GM18526 (cell line): ENCODE measurements at regions not wholly inside any gene's neighbourhood (a gene's known extent, or its start where the extent isn't known, plus 50 kb on each side); places are given as distances from the start of the nearest gene placed in this dataset.

ENCODE experiments used
- POLR2A ChIP-seq: IDR thresholded peaks from 3 replicates; pipeline ENCODE4 v1.6.1; 2011; ENCODE audit not compliant: insufficient read length; ENCODE audit errors: extremely low read depth

DNA sequence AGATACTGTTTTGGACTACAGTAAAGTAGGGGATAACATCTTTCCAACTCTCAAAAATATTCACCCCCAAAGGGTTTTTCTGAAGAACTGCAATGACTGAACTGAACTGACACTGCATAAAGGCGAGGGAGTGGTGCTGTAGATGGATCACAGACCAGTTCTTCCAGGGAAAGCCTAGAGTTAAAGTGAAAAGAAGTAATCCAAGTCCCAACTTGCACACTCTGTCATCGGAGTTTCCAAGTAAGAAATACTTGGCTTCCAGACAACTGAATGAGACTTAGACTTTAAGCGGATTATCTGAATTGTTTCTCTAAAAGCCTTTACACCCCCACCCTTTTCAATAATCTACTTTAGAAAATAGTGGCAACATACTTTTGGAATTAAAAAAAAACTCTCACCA lies 134.1 kb upstream of the PREP start:
- no peak for TF ChIP-seq POLR2A

DNA sequence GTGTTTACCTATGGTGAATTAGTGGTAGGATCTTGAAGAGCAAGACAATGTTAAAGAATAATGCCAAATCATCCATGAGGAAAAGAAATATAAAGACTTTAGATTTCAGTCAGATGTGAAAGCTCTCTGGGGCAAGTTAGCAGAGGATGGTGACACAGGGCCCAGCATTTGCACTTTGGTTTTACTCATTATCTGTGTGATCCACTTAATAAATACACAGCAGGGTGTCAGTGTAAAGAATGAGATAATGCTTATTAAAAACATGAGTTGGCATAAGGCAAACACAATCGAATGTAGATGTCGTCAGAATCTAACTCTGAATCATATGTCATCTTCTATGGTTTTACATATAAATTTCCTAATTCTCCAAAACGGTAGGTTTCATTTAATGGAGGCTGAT lies 130.4 kb upstream of the PREP start:
- no peak for TF ChIP-seq POLR2A

GRCh38 chr6:105526225-105526872 lies 123.5 kb upstream of the PREP start:
- no peak for TF ChIP-seq POLR2A

DNA sequence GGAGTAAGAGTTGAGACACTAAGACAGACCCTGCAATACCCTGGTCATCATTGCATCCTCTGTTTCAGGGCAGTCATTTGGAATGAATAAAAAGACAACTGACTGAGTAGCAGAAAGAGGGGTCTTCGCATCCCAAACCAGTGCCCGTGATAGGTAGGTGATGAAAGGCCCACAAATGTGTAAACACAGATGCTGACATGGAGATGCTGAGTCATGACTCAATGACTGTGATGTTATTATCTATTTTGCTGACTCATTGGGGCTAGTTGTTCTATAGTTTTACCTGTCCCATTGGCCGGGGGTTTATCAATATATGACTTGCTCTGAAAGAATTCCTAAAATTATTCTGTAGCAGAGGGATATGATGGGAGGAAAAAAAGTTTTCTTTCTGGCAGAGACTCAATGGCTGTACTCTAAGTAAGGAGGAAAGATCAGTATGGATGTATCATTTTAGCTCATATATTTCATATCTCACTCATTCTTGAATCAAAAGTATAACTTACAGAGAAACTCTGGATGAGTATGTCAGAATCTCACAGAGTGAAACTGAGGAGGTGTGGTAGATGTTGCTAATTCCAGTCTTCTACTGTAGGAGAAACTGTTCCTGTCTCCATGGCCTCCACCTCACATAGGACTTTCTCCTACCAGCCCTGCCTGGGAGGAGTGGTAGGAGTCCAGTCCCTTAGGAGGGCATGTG lies 119.9 kb upstream of the PREP start:
- TF ChIP-seq POLR2A, result no peak

GRCh38 chr6:105519954-105520353 lies 117.1 kb upstream of the PREP start:
- TF ChIP-seq POLR2A, result no peak

DNA sequence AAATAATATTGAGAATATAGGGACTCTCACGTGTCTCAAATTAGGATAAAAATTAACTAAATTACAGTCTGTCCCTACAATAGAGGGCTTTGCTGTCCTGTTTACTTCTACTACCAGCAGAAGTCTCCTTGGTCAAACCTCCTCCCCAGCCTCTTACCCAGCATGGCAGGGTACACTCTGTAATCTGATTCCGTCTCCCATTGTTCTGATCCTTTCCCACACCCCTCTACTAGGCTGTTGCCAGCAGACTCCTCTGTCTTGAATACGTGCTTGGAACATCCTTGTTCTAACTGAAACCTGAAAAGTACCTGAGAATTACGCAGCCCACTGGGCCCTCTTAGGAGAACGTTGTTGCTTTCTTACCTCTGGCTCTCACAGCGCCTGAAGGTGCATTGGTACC lies 112.2 kb upstream of the PREP start:
- no peak for TF ChIP-seq POLR2A

DNA sequence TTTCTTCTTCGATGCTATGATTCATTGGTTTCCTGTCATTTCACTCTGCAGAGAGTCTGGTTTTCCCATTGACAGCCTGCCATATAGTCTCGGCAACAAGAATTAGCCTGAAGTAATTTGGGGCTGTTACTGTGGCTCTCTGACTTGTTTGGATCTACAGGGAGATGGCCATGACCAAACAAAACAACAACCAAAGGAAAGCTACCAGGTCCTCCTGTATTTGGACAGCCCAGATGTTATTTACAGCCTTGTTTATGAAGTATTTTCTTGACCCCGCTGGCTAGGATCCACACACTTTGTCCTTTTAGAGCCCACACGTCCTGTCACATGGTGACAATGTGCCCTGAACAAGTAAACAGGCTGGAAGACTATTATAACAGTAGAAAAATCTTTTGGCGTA lies 111.4 kb upstream of the PREP start:
- no peak for TF ChIP-seq POLR2A

GRCh38 chr6:105511639-105512038 lies 108.8 kb upstream of the PREP start:
- TF ChIP-seq POLR2A, result no peak

DNA sequence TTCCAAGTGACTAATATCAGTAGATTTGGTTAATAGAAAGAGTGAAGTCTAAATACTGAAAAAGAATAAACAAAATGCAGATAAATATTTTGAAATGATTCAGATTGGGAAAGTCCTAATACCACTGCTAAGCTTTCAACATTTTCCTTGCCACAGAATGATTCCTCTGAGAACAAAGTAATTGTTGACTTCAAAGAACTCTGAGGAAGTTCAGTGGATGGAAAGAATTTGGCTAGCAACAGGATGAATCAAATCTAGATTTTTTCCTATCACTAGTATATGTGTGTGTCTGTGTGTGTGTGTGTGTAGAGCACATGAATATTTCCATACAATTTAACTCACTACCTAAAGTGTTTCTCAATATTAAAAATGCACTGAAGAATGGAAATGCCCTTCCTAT lies 107.9 kb upstream of the PREP start:
- no peak for TF ChIP-seq POLR2A

GRCh38 chr6:105509506-105510331 lies 106.8 kb upstream of the PREP start:
- no peak for TF ChIP-seq POLR2A

DNA sequence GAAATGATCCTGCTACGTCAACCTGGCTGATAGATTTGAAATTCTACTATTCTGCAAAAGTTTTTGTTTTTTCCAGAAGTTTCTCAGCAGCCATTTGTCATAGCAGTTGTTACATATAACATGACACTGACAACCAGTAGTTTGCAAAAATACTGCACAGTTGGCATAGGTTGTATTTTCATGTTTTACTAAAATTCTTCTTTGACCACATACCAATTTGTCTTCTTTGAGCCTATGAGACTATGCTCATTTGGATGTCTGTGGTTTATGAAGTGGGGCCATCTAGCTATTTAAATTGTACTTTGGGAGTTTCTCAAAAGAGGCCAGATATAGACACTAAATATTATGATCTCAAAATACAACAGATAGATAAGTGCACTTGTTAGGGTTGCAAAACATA lies 104.9 kb upstream of the PREP start:
- no peak for TF ChIP-seq POLR2A

DNA sequence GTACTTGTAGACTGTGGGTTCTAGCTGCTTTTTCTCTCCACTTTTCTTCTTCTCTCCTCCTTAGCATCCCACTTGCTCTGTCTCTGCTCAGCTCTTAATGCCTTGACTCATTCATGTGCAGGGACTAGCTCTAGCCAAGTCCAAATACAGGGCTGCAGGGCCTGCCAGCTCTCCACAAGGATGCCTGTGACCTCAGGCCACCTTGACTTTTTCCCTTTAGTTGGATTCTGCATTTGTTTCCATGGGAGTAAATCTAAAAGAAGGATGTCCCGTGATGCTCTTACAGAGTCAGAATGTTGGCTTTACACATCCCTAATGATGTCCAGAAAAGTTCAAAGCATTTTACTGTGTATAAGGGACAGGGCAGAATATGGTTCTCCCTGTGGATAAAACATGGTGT lies 101.8 kb upstream of the PREP start:
- no peak for TF ChIP-seq POLR2A

- TF ChIP-seq POLR2A, result no peak
These were observed 100.8 kb upstream of the PREP start for GRCh38 chr6:105503641-105504040.

DNA sequence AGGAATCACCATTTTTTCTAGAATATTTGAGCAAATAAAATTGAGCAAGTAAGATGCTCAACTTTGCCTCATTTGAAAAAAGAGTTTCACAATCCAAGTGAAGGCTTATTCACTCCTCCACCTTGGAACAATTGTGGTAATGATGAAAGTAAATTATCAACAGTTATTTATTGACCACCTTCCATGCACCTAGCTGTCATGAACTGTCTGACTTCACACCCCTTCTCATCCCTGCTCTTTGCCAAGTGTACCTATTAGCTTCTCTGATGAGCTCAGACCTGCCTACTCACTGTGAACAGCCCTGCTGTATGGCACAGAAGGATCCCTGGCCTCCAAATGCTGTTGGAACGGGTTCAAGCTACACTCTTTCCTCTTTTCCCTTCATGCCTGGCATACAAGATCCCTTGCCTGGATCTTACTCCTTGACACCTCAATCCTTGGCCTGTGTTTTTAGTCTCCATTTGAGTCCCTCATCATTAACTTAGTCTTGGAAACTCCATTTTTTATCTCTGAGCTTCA lies 99.0 kb upstream of the PREP start:
- no peak for TF ChIP-seq POLR2A

GRCh38 chr6:105501246-105501645 lies 98.4 kb upstream of the PREP start:
- TF ChIP-seq POLR2A, result no peak

DNA sequence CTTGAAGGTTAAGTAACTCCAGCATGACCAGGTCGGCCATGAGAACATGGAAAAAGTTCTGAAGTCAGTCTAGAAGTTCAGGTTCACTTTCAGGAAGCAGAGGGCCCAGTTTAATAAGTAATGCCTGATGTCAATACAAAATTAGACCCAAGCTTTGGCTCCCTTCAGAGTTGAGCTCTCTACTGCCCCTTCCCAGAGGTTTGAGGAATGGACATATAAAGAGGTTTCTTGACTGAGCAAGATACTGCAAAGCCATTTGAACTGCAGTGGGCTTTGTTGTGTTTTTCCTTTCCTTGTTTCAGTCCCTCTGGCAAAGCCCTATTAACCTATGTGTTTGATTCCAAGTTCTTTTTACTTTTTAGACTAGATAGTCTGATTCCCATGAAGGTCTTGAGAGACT lies 97.8 kb upstream of the PREP start:
- TF ChIP-seq POLR2A, result no peak
